ENCODE measurements at regions not wholly inside any gene's neighbourhood (a gene's known extent, or its start where the extent isn't known, plus 50 kb on each side); places are given as distances from the start of the nearest gene placed in this dataset.

DNA sequence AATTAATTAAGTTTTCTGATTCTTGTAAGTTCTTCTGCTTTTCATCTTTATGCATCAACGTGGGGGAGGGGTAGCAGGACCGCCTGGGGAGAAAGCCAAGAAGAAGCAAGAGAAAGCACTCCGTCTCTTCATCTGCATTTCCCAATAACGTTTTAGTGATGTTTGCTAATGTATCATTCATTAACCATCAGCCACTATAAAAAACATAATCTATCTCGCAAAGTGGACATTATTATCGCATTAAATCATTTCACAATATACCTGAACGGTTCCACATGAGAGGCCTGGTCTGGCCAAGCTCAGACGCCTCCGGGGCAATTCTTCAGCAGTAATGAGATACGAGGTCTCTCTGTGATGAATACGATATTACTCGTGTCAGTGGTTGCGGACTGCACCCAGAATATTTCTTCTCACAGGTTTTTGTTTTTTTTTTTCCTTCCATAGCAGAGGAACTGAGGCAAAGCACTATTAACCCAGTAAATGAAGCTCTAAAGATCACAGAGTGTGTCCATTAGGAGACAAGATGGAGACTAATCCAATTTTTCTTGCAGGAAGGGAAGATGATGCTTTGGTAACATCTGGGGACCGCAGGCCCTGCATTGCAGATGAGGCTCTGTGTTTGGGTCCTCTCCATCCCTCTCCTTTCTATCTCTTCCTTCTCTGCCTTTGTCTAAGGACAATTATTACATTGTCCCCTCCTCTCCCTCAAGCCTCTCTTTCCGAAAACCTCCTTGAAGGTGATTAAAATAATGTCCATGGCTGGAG lies 156.1 kb downstream of the SLC35B3 start:
- H3K9ac ChIP-seq = no peak overlapping the region
- TF ChIP-seq Cebpa-rat (IDR thresholded peaks at IDR 0.05) = no peak

DNA sequence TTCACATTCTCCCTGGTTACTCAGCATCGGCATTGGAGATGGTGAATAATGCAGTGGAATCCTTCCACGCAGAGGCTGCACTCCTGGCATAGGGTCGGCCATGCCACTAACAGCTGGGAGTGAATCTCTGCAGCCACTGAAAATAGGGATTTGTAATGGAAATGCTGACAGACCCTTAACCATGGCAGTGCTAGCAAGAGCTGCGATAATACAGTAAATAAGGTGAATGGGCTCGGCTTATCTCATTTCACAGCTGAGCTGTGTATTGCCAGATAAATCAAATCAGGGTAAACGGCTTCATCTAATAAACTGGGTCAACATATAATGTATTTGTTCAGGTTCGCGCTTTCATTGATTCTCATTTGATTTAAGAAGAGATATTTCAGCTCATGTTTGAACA lies 156.8 kb downstream of the SLC35B3 start:
- Histone ChIP-seq H3K4me3 (no peak overlapping the region), H3K4me1 (peaks cover 0 to 5% (median 0%) of the 10 kb centered on the region in 10 experiments; a peak in 1 of 20 replicates), H3K36me3 (no peaks in the 10 kb centered on the region), H3K9me3 (replicated peaks in 1 of 11) (peaks cover 9 to 18% (median 13%) of the 10 kb centered on the region in 11 experiments; a peak in 20 of 22 replicates), H4K20me1 (no peaks in the 10 kb centered on the region), H3K9ac (no peak overlapping the region), H3K27me3 (no peaks in the 10 kb centered on the region), H3K27ac (no peak overlapping the region), H3K4me2 (no peak overlapping the region)
- no peak for TF ChIP-seq Cebpa-rat (IDR thresholded peaks at IDR 0.05)

More for the DNA sequence above, 156.1 kb downstream of the SLC35B3 start:
- H3K4me3 ChIP-seq = no peak overlapping the region
- H3K36me3 ChIP-seq = no peaks in the 10 kb centered on the region
- H3K27me3 ChIP-seq = no peaks in the 10 kb centered on the region
- H3K27ac ChIP-seq = no peak overlapping the region
- peaks cover 9 to 18% (median 13%) of the 10 kb centered on the region in 11 experiments; a peak in 20 of 22 replicates for H3K9me3 ChIP-seq (replicated peaks in 1 of 11)
- H3K4me1 ChIP-seq = peaks cover 0 to 5% (median 0%) of the 10 kb centered on the region in 10 experiments; a peak in 1 of 20 replicates
- H4K20me1 ChIP-seq = no peaks in the 10 kb centered on the region
- no peak overlapping the region for H3K4me2 ChIP-seq

DNA sequence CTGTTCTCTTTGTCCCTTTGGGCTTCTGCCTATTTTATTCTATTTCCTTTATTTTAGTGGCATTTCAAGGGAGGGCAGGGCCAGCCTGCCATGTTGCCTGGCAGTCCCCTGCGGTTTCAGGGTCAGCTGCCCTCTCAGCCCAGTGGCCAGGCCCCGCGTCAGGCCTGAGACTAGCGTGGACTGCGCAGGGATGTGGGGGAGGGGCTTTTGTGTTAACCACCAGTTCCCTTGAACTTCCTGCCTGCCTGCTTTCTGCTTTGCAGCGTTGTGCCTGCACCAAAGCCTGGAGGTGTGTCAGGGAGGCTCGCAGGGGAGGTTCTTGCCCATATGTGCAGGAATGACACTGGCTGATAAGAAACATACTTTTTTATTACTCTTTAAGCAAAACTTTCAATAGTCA lies 157.6 kb downstream of the SLC35B3 start:
- no peak overlapping the region for H3K4me3 ChIP-seq
- peaks cover 0 to 5% (median 0%) of the 10 kb centered on the region in 10 experiments; a peak in 1 of 20 replicates for H3K4me1 ChIP-seq
- H3K9ac ChIP-seq = no peak overlapping the region
- H3K27me3 ChIP-seq = no peaks in the 10 kb centered on the region
- H3K27ac ChIP-seq = no peak overlapping the region
- H3K9me3 ChIP-seq (replicated peaks in 1 of 11) = peaks cover 6 to 12% (median 9%) of the 10 kb centered on the region in 11 experiments; a peak in 20 of 22 replicates
- H3K36me3 ChIP-seq = no peaks in the 10 kb centered on the region
- no peak for TF ChIP-seq Cebpa-rat (IDR thresholded peaks at IDR 0.05)
- H3K4me2 ChIP-seq = no peak overlapping the region
- H4K20me1 ChIP-seq = no peaks in the 10 kb centered on the region

DNA sequence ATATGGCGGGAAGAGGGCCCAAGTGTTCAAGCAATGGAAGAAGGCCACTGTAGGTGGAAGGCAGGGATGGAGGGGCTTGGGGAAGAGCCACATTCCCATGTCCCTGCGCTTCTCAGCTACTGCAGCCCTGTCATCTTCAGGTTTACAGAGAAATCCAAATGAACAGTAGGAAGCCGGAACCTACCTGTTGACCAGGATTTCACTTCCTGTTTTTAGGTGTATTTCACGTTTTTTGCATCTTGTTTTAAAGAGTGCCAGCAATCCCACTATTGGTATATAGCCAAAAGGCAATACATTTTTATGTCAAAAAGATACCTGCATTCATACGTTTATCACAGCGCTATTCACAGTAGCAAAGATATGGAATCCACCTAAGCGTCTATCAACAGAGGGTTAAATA lies 159.2 kb downstream of the SLC35B3 start:
- H3K9me3 ChIP-seq (replicated peaks in 1 of 11) = no peaks in the 10 kb centered on the region
- H3K4me2 ChIP-seq = no peak overlapping the region
- no peak overlapping the region for H3K27ac ChIP-seq
- peaks cover 0 to 5% (median 0%) of the 10 kb centered on the region in 10 experiments; a peak in 1 of 20 replicates for H3K4me1 ChIP-seq
- H3K36me3 ChIP-seq = no peaks in the 10 kb centered on the region
- no peaks in the 10 kb centered on the region for H3K27me3 ChIP-seq
- no peak overlapping the region for H3K4me3 ChIP-seq
- no peaks in the 10 kb centered on the region for H4K20me1 ChIP-seq
- TF ChIP-seq Cebpa-rat (IDR thresholded peaks at IDR 0.05) = no peak
- no peak overlapping the region for H3K9ac ChIP-seq

DNA sequence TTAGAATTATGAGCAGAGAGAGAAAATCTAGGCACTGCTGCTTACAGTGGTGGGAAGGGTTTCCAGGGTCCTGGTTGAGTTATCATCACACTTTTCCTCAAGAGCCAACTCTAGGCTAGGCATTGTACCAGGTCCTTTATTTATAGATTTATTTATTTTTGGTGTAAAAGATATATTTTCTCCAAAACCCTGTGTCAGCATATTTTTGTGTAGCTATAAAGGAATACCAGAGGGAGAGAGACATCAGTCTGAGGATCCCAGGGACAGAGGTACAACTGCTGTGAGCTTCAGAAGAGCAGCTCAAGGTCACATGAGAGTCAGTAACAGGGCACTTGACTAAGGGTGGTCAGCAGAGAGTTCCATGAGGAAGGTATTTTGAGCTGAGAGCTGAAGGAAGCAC lies 159.7 kb downstream of the SLC35B3 start:
- H3K27ac ChIP-seq = no peak overlapping the region
- H4K20me1 ChIP-seq = no peaks in the 10 kb centered on the region
- H3K9ac ChIP-seq = no peak overlapping the region
- no peak overlapping the region for H3K4me2 ChIP-seq
- H3K36me3 ChIP-seq = no peaks in the 10 kb centered on the region
- no peaks in the 10 kb centered on the region for H3K27me3 ChIP-seq
- H3K9me3 ChIP-seq (replicated peaks in 1 of 11) = no peaks in the 10 kb centered on the region
- no peak overlapping the region for H3K4me3 ChIP-seq
- H3K4me1 ChIP-seq = peaks cover 0 to 1% (median 0%) of the 10 kb centered on the region in 10 experiments; a peak in 1 of 20 replicates
- no peak for TF ChIP-seq Cebpa-rat (IDR thresholded peaks at IDR 0.05)

DNA sequence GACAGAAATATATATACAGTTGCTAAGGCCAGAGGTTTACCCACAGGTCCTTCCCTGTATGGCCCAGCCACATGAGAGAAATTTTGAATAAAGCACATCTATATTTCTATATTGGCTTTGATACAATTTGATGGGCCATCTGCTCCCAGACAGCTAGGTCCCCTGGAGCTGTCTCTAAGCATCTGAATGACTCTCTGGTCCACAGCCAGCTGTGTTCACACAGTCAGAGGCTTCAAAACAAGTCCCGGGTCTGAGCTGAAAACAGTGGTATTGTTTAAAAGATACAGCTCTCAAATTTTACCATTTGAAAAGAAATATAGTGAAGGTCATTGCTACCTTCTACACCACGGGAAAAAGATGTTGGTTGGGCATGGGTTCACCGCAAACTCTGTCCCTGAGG lies 161.1 kb downstream of the SLC35B3 start:
- no peak overlapping the region for H3K4me3 ChIP-seq
- no peak overlapping the region for H3K9ac ChIP-seq
- no peak overlapping the region for H3K4me2 ChIP-seq
- H3K9me3 ChIP-seq (replicated peaks in 1 of 11) = no peaks in the 10 kb centered on the region
- H3K36me3 ChIP-seq = no peaks in the 10 kb centered on the region
- no peaks in the 10 kb centered on the region for H3K27me3 ChIP-seq
- no peak overlapping the region for H3K27ac ChIP-seq
- H4K20me1 ChIP-seq = no peaks in the 10 kb centered on the region
- no peak for TF ChIP-seq Cebpa-rat (IDR thresholded peaks at IDR 0.05)
- no peaks in the 10 kb centered on the region for H3K4me1 ChIP-seq

DNA sequence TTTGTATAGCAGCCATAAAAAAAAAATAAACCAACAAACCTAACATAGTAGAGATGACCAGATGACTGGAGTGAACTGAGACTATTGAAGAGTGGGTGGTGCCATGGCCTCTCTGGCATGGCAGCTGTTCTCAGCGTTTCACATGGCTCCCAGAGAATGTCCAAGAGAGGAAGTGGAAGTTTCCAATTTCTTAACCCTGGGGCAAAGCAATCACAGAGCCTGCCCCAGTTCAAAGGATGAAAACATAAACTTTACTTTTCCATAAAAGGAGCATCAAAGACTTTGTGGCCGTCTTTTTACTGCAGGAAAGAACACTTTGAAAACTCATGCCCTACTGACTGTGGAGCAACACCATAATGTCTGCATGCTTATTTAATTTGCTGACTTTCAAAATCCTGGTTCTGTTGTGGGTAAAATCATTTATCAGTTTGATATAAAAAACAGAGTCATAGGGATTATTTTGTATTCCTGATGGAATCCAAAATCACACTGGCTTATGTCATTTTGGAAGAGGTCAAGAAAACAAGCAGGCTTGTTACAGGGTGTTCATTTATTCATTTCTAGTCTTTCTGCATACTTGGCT lies 165.4 kb downstream of the SLC35B3 start:
- Histone ChIP-seq H3K4me1 (no peaks in the 10 kb centered on the region), H3K4me3 (no peak overlapping the region), H3K9ac (no peak overlapping the region), H3K27me3 (no peaks in the 10 kb centered on the region), H3K27ac (no peak overlapping the region), H3K4me2 (no peak overlapping the region), H3K36me3 (no peaks in the 10 kb centered on the region), H4K20me1 (no peaks in the 10 kb centered on the region), H3K9me3 (replicated peaks in 1 of 11) (no peaks in the 10 kb centered on the region)
- no peak for TF ChIP-seq Cebpa-rat (IDR thresholded peaks at IDR 0.05)

DNA sequence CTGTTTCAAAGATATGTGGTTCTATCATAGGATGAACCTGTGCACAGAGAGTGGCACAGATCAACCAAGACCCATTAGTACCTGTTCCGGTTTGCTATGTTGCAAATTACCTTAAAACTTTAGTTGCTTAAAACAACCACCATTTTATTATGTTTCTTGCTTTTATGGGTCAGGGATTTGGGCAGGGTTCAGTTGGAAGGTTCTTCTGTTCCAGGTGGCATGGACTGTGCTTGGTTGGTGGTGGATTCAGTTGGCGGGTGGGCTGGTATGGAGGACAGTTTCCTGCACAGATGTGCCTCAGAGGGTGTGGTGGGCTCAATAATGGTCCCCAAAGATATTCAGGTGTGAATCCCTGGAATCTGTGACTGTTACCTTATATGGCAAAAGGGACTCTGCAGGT lies 166.3 kb downstream of the SLC35B3 start:
- H3K4me1 ChIP-seq = no peaks in the 10 kb centered on the region
- no peak overlapping the region for H3K4me3 ChIP-seq
- no peaks in the 10 kb centered on the region for H4K20me1 ChIP-seq
- H3K9me3 ChIP-seq (replicated peaks in 1 of 11) = no peaks in the 10 kb centered on the region
- no peak overlapping the region for H3K27ac ChIP-seq
- no peak overlapping the region for H3K9ac ChIP-seq
- no peak for TF ChIP-seq Cebpa-rat (IDR thresholded peaks at IDR 0.05)
- H3K27me3 ChIP-seq = no peaks in the 10 kb centered on the region
- no peak overlapping the region for H3K4me2 ChIP-seq
- H3K36me3 ChIP-seq = no peaks in the 10 kb centered on the region

DNA sequence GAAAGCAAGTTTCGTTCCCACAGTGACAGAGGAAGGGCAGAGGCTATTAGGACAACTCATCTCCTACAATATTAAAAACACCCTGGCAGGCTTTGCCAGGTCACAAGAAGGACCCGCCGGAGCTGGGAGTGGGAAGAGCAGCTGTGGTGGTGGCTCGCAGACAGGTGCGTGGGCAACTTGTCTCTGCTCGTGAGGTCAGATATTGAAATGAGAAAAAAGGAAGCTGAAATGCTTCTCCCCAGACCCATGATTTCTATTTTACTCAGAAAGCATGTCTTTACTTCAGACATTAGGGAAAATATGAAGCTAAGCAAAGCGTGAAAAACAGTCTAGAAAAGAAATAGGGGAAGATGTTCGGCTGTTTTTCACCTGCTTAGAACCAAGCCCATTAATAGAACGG lies 166.3 kb upstream of the EEF1E1 start:
- Histone ChIP-seq H3K27me3 (no peaks in the 10 kb centered on the region), H4K20me1 (no peaks in the 10 kb centered on the region), H3K36me3 (no peaks in the 10 kb centered on the region), H3K27ac (no peak overlapping the region), H3K4me1 (no peaks in the 10 kb centered on the region), H3K4me2 (no peak overlapping the region), H3K4me3 (no peak overlapping the region), H3K9me3 (replicated peaks in 1 of 11) (no peaks in the 10 kb centered on the region), H3K9ac (no peak overlapping the region)
- no peak for TF ChIP-seq Cebpa-rat (IDR thresholded peaks at IDR 0.05)

DNA sequence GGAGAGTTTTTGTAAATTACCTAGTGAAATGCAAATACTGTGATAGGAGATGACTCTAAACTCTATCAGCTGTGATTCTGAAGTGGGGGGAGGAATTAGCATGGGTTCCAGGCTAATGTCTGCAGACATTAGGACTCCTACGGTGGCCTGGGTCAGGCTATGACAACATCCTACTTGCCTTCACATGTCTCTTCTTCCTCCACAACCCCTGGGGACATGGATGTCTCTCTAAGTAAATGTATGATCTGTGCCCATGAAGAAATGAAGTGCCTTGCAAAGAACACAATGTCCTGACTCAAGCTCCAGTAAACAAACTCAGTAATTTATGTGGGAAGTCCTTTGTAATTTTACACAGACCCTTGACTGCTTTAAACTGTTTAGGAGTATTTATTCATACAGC lies 165.8 kb upstream of the EEF1E1 start:
- Histone ChIP-seq H3K4me1 (no peaks in the 10 kb centered on the region), H3K27ac (no peak overlapping the region), H3K27me3 (no peaks in the 10 kb centered on the region), H3K4me2 (no peak overlapping the region), H3K4me3 (no peak overlapping the region), H3K9ac (no peak overlapping the region), H3K36me3 (no peaks in the 10 kb centered on the region), H3K9me3 (replicated peaks in 1 of 11) (no peaks in the 10 kb centered on the region), H4K20me1 (no peaks in the 10 kb centered on the region)
- TF ChIP-seq Cebpa-rat (IDR thresholded peaks at IDR 0.05) = no peak
